Left hindlimb (tissue), 1 donor: ENCODE measurements at regions not wholly inside any gene's neighbourhood (a gene's known extent, or its start where the extent isn't known, plus 50 kb on each side); places are given as distances from the start of the nearest gene placed in this dataset.
"Not testable (repeated sequence)": the region's sequence is repeated elsewhere in the genome, so short reads cannot be mapped to it uniquely, and the experiment has no call there.

ENCODE experiments used
- DNase-seq: peaks from one replicate; pipeline ENCODE4 v3.0.0-alpha.2; 2018

GRCh38 chr2:75324861-75325284, 125.6 kb upstream of the TACR1 start:
- DNase-seq: no peak

- no peak for DNase-seq
Observed at GRCh38 chr2:75324141-75324540, 124.8 kb upstream of the TACR1 start.

DNA sequence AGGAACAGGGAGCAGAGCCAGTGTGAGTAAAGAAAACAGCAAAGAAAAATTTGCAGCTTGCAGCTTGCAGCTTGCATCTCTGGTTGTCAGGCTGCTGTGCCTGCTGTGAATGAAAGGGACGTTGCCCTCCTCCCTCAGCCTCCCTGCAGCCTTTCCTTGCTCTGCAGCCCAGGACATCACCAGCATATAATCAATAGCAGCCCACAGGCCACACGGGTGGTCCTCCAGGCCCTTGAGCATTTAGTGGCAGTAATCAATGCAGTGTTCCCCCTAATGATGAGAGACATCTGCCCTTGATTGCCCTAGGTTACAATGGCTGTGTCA, 122.2 kb upstream of the TACR1 start:
- DNase-seq: no peak

DNA sequence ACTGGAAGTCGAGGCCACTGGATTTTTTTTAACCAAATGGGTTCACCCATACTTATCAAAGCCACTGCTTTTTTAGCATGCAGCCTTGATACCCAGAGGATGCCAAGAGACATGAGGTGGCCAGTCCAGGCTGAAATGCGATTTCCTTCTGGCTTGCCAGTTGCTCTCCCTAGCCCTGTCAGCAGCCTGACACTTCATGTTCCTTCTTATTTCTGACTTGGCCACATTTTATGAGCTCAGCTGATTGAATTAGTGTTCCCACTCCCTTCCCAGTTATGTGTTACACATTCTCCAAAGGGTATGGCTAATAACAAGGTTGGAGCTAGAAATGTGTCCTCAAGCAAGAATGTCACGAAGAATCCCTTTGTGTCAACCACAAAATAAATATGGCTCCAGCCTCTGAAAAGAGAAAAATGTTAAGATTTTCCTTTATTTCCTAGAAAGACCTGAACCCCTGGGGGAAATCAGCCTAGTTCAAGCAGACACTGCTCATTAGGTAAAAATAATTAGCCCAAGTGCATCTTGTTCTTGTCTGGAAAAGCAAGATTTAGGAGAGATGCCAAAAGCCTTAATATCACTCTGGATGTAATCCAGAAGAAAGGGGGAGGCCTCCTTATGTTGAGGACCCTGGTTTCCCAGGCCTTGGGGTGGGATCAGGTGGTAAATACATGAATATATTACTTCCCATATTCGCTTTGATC, 121.7 kb upstream of the TACR1 start:
- no peak for DNase-seq

- DNase-seq: no peak
Observed at GRCh38 chr2:75319951-75320350, 120.6 kb upstream of the TACR1 start.

- no peak for DNase-seq
Observed at GRCh38 chr2:75317802-75318201, 118.5 kb upstream of the TACR1 start.

GRCh38 chr2:75317316-75317715, 118.0 kb upstream of the TACR1 start:
- DNase-seq: no peak

GRCh38 chr2:75315436-75315835, 116.1 kb upstream of the TACR1 start:
- no peak for DNase-seq

DNA sequence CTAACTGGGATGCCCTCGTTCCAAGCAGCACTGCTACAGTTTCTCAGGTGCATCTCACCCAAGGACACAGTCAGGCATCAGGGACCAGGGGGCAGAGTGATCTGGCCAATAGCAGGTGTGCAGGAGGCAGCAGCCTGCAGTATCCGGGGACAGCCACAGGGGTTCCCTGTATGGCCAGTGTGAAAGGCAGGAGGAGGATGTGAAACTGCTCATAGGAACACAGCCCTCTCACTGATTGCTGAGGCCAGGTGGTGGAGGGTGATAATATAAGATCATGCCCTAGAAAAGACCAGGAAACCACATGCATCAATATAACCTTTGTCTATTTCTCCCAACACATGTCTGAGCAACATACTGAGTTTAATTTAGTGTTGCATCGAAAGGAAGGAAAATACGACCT, 112.7 kb upstream of the TACR1 start:
- DNase-seq: no peak

DNA sequence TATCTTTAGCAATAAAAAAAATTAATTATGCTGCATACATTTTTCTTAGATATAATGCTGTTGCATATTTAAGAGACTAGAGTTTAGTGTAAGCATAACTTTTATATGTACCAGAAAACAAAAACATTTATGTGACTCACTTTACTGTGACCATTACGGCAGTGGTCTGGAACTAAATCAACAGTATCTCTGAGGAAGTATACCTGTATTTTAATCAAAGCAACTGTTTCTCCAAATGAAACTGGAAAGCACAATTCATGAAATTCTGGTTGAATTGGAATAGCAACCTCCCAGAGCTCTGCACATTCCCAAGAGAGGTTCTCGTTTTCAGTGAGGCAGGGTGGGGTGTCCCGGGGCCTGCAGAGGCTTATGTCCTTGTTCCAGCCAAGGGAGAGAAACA, 112.2 kb upstream of the TACR1 start:
- no peak for DNase-seq

DNA sequence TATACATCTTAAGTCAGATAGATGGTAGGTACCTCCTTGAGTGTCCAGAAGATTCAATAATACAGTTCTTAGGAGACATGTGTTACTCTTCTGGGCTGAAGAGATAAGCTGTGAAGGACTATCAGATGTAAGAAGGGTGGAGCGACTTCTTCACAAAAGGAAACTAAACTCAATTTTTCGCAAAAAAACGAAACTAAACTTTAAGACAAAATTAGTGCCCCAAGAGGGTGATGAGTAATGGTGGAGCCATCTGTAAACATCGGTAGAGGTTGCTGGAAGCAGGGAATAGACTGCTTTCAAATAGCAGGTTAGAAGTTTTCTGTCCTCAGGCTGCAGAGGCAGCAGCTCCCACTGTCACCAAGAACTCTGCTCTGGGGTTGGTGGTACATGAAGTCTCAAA, 111.6 kb upstream of the TACR1 start:
- DNase-seq: no peak

- no peak for DNase-seq
Observed at GRCh38 chr2:75309596-75310463, 110.5 kb upstream of the TACR1 start.

GRCh38 chr2:75303227-75303626, 103.9 kb upstream of the TACR1 start:
- no peak for DNase-seq

DNA sequence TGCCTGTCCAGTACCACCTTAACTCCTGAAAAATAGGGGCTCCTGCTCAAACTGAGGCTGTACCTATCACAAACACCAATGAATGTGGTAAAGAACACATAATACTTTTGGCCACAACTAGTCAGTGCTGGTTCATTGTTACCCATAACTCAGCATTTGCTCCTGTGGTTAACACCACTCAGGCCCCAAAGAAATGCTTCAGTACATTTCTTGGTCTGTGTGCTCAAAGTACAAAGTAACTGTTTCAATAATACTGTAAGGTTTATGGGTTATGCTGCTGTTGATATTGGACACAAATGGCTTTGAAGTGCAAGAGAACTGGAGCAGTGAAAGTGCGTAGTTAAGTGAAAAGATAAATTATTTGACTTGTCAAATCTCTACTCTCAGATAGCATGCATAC, 95.0 kb upstream of the TACR1 start:
- DNase-seq: no peak

- DNase-seq: no peak
Observed at GRCh38 chr2:75292826-75293225, 93.5 kb upstream of the TACR1 start.

DNA sequence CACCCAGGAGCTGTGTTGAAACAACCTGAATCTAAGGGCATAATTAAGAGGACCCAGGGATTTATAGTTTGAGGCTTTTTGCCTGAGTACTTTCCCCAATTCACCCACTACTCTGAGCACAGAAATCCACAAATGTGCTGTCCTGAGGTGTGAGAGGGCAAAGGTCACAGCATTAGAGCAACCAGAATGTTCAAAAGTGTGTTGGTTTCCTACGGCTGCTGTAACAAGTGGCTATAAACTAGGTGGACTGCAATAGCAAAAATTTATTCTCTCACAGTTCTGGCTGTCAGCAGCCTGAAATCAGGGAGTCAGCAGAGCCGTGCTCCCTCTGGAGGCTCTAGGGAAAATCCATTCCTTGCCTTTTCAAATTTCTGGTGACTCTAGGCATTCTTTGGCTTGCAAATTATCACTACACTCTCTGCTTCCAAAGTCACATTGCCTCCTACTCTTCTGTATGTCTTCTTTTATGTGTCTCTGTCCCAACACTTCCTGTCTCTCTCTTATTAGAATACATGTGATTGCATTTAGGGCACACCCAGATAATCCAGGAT, 91.4 kb upstream of the TACR1 start:
- no peak for DNase-seq

- no peak for DNase-seq
Observed at GRCh38 chr2:75289771-75290170, 90.5 kb upstream of the TACR1 start.

DNA sequence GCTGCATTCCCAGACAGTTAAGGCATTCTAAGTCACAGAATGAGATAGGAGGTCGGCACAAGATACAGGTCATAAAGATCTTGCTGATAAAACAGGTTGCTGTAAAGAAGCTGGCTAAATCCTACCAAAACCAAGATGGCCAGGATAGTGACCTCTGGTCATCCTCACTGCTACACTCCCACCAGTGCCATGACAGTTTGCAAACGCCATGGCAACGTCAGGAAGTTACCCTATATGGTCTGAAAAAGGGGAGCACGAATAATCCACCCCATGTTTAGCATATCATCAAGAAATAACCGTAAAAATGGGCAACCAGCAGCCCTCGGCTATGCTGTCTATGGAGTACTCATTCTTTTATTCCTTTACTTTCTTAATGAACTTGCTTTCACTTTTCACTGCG, 89.9 kb upstream of the TACR1 start:
- DNase-seq: not testable (repeated sequence)

- DNase-seq: no peak
Observed at GRCh38 chr2:75288760-75289159, 89.4 kb upstream of the TACR1 start.

GRCh38 chr2:75287624-75288316, 88.5 kb upstream of the TACR1 start:
- no peak for DNase-seq

DNA sequence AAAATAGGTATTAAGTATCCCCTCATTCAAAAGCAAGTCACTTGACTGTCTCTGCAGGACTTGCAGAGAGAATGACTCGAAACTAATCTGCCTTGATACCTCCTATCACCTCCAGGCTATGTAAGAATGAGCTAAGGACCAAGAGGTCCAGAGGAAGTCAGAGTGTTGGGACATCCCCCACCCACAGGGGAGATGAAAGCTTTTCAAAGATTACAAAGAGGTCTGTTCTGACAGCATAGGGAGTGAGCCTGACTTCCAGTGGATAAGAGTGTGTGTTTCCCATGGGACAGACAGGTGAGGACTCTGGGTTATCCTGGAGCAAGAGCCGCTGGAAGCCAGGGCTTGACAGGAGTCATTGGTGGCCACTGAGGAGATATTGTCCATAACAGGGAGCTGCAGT, 85.0 kb upstream of the TACR1 start:
- DNase-seq: no peak

DNA sequence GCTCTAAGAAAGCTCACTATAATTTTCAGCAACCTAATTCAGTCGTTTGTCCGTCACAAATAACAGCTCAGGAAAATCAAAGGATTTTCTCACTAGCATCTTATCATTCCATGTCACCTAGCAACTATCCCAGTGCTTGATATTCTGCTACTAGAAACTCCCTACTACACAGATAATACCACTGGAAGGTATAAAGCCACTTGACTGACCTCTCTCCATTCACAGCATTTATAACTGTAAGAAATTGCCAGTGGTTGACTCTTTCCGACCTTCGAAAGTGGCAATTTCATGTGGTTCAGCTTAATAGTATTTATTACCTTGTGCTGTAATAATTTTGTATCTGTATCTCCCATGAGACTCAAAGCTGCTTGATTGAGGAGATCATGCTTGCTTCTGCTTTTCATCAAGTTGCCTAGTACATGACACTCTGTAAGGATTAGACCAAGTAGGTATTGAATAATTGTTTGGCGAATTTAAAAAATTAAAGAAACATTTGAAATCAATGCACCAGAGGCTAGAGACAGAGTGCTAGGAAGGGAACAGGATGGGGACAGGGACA, 79.6 kb upstream of the TACR1 start:
- DNase-seq: no peak

DNA sequence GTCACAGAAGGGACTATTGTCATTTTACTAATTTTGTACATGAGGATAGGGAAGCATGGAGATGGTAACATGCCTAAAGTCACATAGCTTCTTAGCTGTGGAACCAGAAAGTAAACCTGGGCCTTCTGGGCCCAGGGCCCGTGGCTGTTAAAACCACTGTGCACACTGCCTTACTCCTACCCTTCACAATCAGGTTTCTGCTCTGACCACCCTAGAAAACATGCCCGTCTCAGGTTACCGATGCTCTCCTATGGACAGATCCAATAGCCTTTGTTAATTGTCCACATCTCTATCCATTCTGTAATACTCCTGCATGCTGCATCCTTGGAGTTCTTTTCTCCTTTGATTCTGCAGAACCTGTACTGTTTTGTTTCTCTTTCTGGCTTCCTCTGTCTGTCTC, 79.0 kb upstream of the TACR1 start:
- no peak for DNase-seq
